NT2/D1 (cell line): ENCODE measurements at regions not wholly inside any gene's neighbourhood (a gene's known extent, or its start where the extent isn't known, plus 50 kb on each side); places are given as distances from the start of the nearest gene placed in this dataset.

Experiments used
- YY1 ChIP-seq: IDR thresholded peaks from 2 replicates; pipeline ENCODE4 v1.6.1; 2011; ENCODE audit not compliant: insufficient read length, insufficient read depth
- ZNF274 ChIP-seq: IDR thresholded peaks from 2 replicates; pipeline ENCODE4 v1.6.1; 2011; ENCODE audit warnings: mild to moderate bottlenecking, low read depth, low read length

GRCh38 chr1:105073660-105074059, 1324.0 kb downstream of the AMY1C start:
- TF ChIP-seq ZNF274 (no peak), YY1 (no peak)
